Renal cortex interstitium (tissue), 11 donors: ENCODE measurements at regions not wholly inside any gene's neighbourhood (a gene's known extent, or its start where the extent isn't known, plus 50 kb on each side); places are given as distances from the start of the nearest gene placed in this dataset.

Experiments used
- DNase-seq, 11 donors: peaks; one replicate each; pipeline ENCODE4 v3.0.0-alpha.2; 2013; ENCODE audit warnings: low read depth in 9 of 11, low spot score in 4 of 11; ENCODE audit errors: extremely low read depth in 1 of 11

- DNase-seq: no peak
Observed at GRCh38 chr9:99387431-99387830, 165.3 kb downstream of the SEC61B start.

GRCh38 chr9:99389087-99390033 lies 167.3 kb downstream of the SEC61B start:
- no peak for DNase-seq

- DNase-seq: no peak
Observed at GRCh38 chr9:99391937-99392594, 170.0 kb downstream of the SEC61B start.

- DNase-seq: no peak
Observed at GRCh38 chr9:99392986-99393385, 170.9 kb downstream of the SEC61B start.

- DNase-seq: no peak
Observed at GRCh38 chr9:99393993-99394392, 171.9 kb downstream of the SEC61B start.

GRCh38 chr9:99398241-99398640 lies 176.2 kb downstream of the SEC61B start:
- no peak for DNase-seq

GRCh38 chr9:99399474-99399873 lies 177.4 kb downstream of the SEC61B start:
- no peak for DNase-seq

- no peak for DNase-seq
Observed at GRCh38 chr9:99400184-99400731, 178.2 kb downstream of the SEC61B start.

- DNase-seq: no peak
Observed at GRCh38 chr9:99401680-99402504, 179.8 kb downstream of the SEC61B start.

- no peak for DNase-seq
Observed at GRCh38 chr9:99403371-99403770, 181.3 kb downstream of the SEC61B start.

- DNase-seq: no peak
Observed at GRCh38 chr9:99405359-99405758, 183.3 kb downstream of the SEC61B start.

- no peak for DNase-seq
Observed at GRCh38 chr9:99406939-99407338, 184.9 kb downstream of the SEC61B start.

- no peak for DNase-seq
Observed at GRCh38 chr9:99411068-99411467, 189.0 kb downstream of the SEC61B start.

- DNase-seq: no peak
Observed at GRCh38 chr9:99411479-99412115, 189.5 kb downstream of the SEC61B start.

- DNase-seq: no peak
Observed at GRCh38 chr9:99412606-99413005, 190.5 kb downstream of the SEC61B start.

GRCh38 chr9:99414321-99414720 lies 192.2 kb downstream of the SEC61B start:
- no peak for DNase-seq

- peak in 6 of 11 donors; percentile 7 to 29 (median 15) for DNase-seq
Observed at GRCh38 chr9:99415606-99416005, 193.5 kb downstream of the SEC61B start.

- DNase-seq: peak in 6 of 11 donors; percentile 9 to 17 (median 12)
Observed at GRCh38 chr9:99416007-99416406, 193.9 kb downstream of the SEC61B start.

GRCh38 chr9:99419070-99419469 lies 197.0 kb downstream of the SEC61B start:
- no peak for DNase-seq
